ENCODE measurements at regions not wholly inside any gene's neighbourhood (a gene's known extent, or its start where the extent isn't known, plus 50 kb on each side); places are given as distances from the start of the nearest gene placed in this dataset.

GRCh38 chr5:24053737-24054136 is 546.3 kb downstream of the PRDM9 start:
- no peak for DNase-seq (ENCODE audit: low read depth in 2 of 2)
- TF ChIP-seq EZH2 (IDR thresholded peaks at IDR 0.05; ENCODE audit: low read length, missing control alignments) (no peak), CTCF (conservative IDR thresholded peaks at IDR 0.05 in 1 of 2, IDR thresholded peaks at IDR 0.05 in 1 of 2; ENCODE audit: low read depth in 1 of 2, low read length in 2 of 2) (no peak)

GRCh38 chr5:24059006-24059405 is 551.6 kb downstream of the PRDM9 start:
- Histone ChIP-seq H4K20me1 (ENCODE audit: control insufficient read depth, extremely low read depth, insufficient read depth, low read length) (no peaks in the 10 kb centered on the region), H3K4me2 (ENCODE audit: extremely low read depth, insufficient read depth, low read length) (no peak overlapping the region), H3K9me3 (ENCODE audit: control insufficient read depth, insufficient read depth, low read depth, low read length) (no peaks in the 10 kb centered on the region), H3K36me3 (ENCODE audit: control insufficient read depth, insufficient read depth, low read length) (no peaks in the 10 kb centered on the region), H3K9ac (ENCODE audit: insufficient read depth, low read length) (no peak overlapping the region), H3K27ac (ENCODE audit: insufficient read depth, low read length) (no peak overlapping the region), H3K27me3 (ENCODE audit: control insufficient read depth, insufficient read depth, low read length) (no peaks in the 10 kb centered on the region), H2AFZ (ENCODE audit: low read length) (no peak overlapping the region), H3K4me3 (replicated peaks in 1 of 4; ENCODE audit: control extremely low read depth in 1 of 4, insufficient read depth in 1 of 4, low read depth in 3 of 4, low read length in 4 of 4) (no peak overlapping the region), H3K79me2 (ENCODE audit: control insufficient read depth, insufficient read depth, low read length) (no peaks in the 10 kb centered on the region), H3K4me1 (ENCODE audit: control insufficient read depth, extremely low read depth, insufficient read depth, low read length) (no peaks in the 10 kb centered on the region)
- TF ChIP-seq CTCF (conservative IDR thresholded peaks at IDR 0.05 in 1 of 2, IDR thresholded peaks at IDR 0.05 in 1 of 2; ENCODE audit: low read depth in 1 of 2, low read length in 2 of 2): no peak
- no peak for TF ChIP-seq EZH2 (IDR thresholded peaks at IDR 0.05; ENCODE audit: low read length, missing control alignments)
- peak in 1 of 2 donors; percentile 31 for DNase-seq (ENCODE audit: low read depth in 2 of 2)

More at GRCh38 chr5:24053737-24054136, 546.3 kb downstream of the PRDM9 start:
- H3K4me1 ChIP-seq (ENCODE audit: control insufficient read depth, extremely low read depth, insufficient read depth, low read length): no peaks in the 10 kb centered on the region
- H3K9me3 ChIP-seq (ENCODE audit: control insufficient read depth, insufficient read depth, low read depth, low read length): no peaks in the 10 kb centered on the region
- no peak overlapping the region for H3K27ac ChIP-seq (ENCODE audit: insufficient read depth, low read length)
- no peak overlapping the region for H3K4me2 ChIP-seq (ENCODE audit: extremely low read depth, insufficient read depth, low read length)
- no peaks in the 10 kb centered on the region for H3K79me2 ChIP-seq (ENCODE audit: control insufficient read depth, insufficient read depth, low read length)
- no peaks in the 10 kb centered on the region for H4K20me1 ChIP-seq (ENCODE audit: control insufficient read depth, extremely low read depth, insufficient read depth, low read length)
- H2AFZ ChIP-seq (ENCODE audit: low read length): no peak overlapping the region
- no peak overlapping the region for H3K9ac ChIP-seq (ENCODE audit: insufficient read depth, low read length)
- no peaks in the 10 kb centered on the region for H3K27me3 ChIP-seq (ENCODE audit: control insufficient read depth, insufficient read depth, low read length)
- H3K4me3 ChIP-seq (replicated peaks in 1 of 4; ENCODE audit: control extremely low read depth in 1 of 4, insufficient read depth in 1 of 4, low read depth in 3 of 4, low read length in 4 of 4): no peak overlapping the region
- H3K36me3 ChIP-seq (ENCODE audit: control insufficient read depth, insufficient read depth, low read length): no peaks in the 10 kb centered on the region

GRCh38 chr5:24059716-24060115 is 552.3 kb downstream of the PRDM9 start:
- no peaks in the 10 kb centered on the region for H3K27me3 ChIP-seq (ENCODE audit: control insufficient read depth, insufficient read depth, low read length)
- H3K4me2 ChIP-seq (ENCODE audit: extremely low read depth, insufficient read depth, low read length): no peak overlapping the region
- TF ChIP-seq EZH2 (IDR thresholded peaks at IDR 0.05; ENCODE audit: low read length, missing control alignments): no peak
- no peak for TF ChIP-seq CTCF (conservative IDR thresholded peaks at IDR 0.05 in 1 of 2, IDR thresholded peaks at IDR 0.05 in 1 of 2; ENCODE audit: low read depth in 1 of 2, low read length in 2 of 2)
- no peaks in the 10 kb centered on the region for H4K20me1 ChIP-seq (ENCODE audit: control insufficient read depth, extremely low read depth, insufficient read depth, low read length)
- H3K4me3 ChIP-seq (replicated peaks in 1 of 4; ENCODE audit: control extremely low read depth in 1 of 4, insufficient read depth in 1 of 4, low read depth in 3 of 4, low read length in 4 of 4): no peak overlapping the region
- H3K27ac ChIP-seq (ENCODE audit: insufficient read depth, low read length): no peak overlapping the region
- H3K36me3 ChIP-seq (ENCODE audit: control insufficient read depth, insufficient read depth, low read length): no peaks in the 10 kb centered on the region
- H2AFZ ChIP-seq (ENCODE audit: low read length): no peak overlapping the region
- DNase-seq (ENCODE audit: low read depth in 2 of 2): no peak
- no peaks in the 10 kb centered on the region for H3K79me2 ChIP-seq (ENCODE audit: control insufficient read depth, insufficient read depth, low read length)
- no peaks in the 10 kb centered on the region for H3K9me3 ChIP-seq (ENCODE audit: control insufficient read depth, insufficient read depth, low read depth, low read length)
- H3K9ac ChIP-seq (ENCODE audit: insufficient read depth, low read length): no peak overlapping the region
- no peaks in the 10 kb centered on the region for H3K4me1 ChIP-seq (ENCODE audit: control insufficient read depth, extremely low read depth, insufficient read depth, low read length)

Measured in fibroblast of lung (primary cell).